IMR-90 (cell line): ENCODE measurements at regions not wholly inside any gene's neighbourhood (a gene's known extent, or its start where the extent isn't known, plus 50 kb on each side); places are given as distances from the start of the nearest gene placed in this dataset.

Experiments used
- CHD1 ChIP-seq: IDR thresholded peaks from 2 replicates; pipeline ENCODE4 v1.6.1; 2012; ENCODE audit warnings: low read depth, low read length, improper control_type of control experiment
- POLR2A ChIP-seq: IDR thresholded peaks from 2 replicates; pipeline ENCODE4 v1.6.1; 2012; ENCODE audit warnings: mild to moderate bottlenecking, low read depth, low read length
- RAD21 ChIP-seq: IDR thresholded peaks from 2 replicates; pipeline ENCODE4 v1.6.1; 2012; ENCODE audit warnings: low read length, improper control_type of control experiment
- TF ChIP-seq, protein P1 (sequence below): conservative IDR thresholded peaks from 2 replicates; pipeline ENCODE4 v1.5.1; 2012; ENCODE audit warnings: mild to moderate bottlenecking, low read depth, low read length, improper control_type of control experiment

GRCh38 chr2:128632501-128632800, 313.8 kb upstream of the HS6ST1 start:
- TF ChIP-seq, protein P1, sequence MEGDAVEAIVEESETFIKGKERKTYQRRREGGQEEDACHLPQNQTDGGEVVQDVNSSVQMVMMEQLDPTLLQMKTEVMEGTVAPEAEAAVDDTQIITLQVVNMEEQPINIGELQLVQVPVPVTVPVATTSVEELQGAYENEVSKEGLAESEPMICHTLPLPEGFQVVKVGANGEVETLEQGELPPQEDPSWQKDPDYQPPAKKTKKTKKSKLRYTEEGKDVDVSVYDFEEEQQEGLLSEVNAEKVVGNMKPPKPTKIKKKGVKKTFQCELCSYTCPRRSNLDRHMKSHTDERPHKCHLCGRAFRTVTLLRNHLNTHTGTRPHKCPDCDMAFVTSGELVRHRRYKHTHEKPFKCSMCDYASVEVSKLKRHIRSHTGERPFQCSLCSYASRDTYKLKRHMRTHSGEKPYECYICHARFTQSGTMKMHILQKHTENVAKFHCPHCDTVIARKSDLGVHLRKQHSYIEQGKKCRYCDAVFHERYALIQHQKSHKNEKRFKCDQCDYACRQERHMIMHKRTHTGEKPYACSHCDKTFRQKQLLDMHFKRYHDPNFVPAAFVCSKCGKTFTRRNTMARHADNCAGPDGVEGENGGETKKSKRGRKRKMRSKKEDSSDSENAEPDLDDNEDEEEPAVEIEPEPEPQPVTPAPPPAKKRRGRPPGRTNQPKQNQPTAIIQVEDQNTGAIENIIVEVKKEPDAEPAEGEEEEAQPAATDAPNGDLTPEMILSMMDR: no peak
- TF ChIP-seq POLR2A (no peak), CHD1 (no peak), RAD21 (no peak)
